Motor neuron (in vitro differentiated cells): ENCODE measurements at regions not wholly inside any gene's neighbourhood (a gene's known extent, or its start where the extent isn't known, plus 50 kb on each side); places are given as distances from the start of the nearest gene placed in this dataset.
A peak's percentile ranks its signal among the peaks of the same experiment; 100 is the strongest.
"Not testable (repeated sequence)": the region's sequence is repeated elsewhere in the genome, so short reads cannot be mapped to it uniquely, and the experiment has no call there.

ENCODE experiments used
- ATAC-seq, 8 experiments: fragments of 200-7000 bp; cut with Tn5 transposase; replicated peaks in 6 of 8; 2 replicates each; pipeline ENCODE4 v1.8.0; 2021; ENCODE audit warnings: mild to moderate bottlenecking in 8 of 8, moderate library complexity in 8 of 8
- H3K27ac ChIP-seq, 2 donors: fragments of 250-450 bp; sonication (Bioruptor Pico); 2 replicates each; pipeline ENCODE4 v1.9.0; 2021; ENCODE audit warnings: antibody characterized with exemption in 2 of 2, mild to moderate bottlenecking in 2 of 2, moderate library complexity in 1 of 2
- H3K4me1 ChIP-seq, 2 donors: fragments of 250-450 bp; sonication (Bioruptor Pico); replicated peaks in 1 of 2; 2 replicates each; pipeline ENCODE4 v1.6.1; 2021; ENCODE audit warnings: antibody characterized with exemption in 2 of 2, mild to moderate bottlenecking in 2 of 2, moderate library complexity in 1 of 2
- H3K4me3 ChIP-seq, 5 donors: fragments of 250-450 bp; sonication (Bioruptor Pico); 2 replicates each; pipeline ENCODE4 v1.9.0; 2021; ENCODE audit warnings: antibody characterized with exemption in 5 of 5, mild to moderate bottlenecking in 5 of 5, moderate library complexity in 4 of 5
- WGBS, 10 experiments: fragments of 450-650 bp; shearing (Covaris generic); methylation state at CpG; one replicate each; pipeline ENCODE4 v1.0.0; 2022; 5-methylcytosine and 5-hydroxymethylcytosine counted together
- in situ Hi-C, 9 experiments: fragments of 400-800 bp; cut with MboI; loops; one replicate each; pipeline ENCODE4 v1.15.0; 2021; ENCODE audit warnings: low sequenced_read_pairs in 9 of 9, low pct_unique_long_range_greater_than_20kb in 2 of 9; ENCODE audit not compliant: unreplicated experiment in 9 of 9

- H3K4me1 ChIP-seq: no peaks in the 10 kb centered on the region
- no peak overlapping the region for H3K4me3 ChIP-seq
- ATAC-seq: no peak
- in situ Hi-C loops: no loop called here
- no peak overlapping the region for H3K27ac ChIP-seq
- 17 to 90% (median 81%) methylated on average over 1 to 5 of the region's 6 CpGs; no CpG with 5 or more reads in 2 of the 10 experiments for WGBS, 10 experiments
Measured at GRCh38 chr7:138349841-138350700, 110.0 kb upstream of the TRIM24 start.

- WGBS, 10 experiments: 10 to 100% (median 86%) methylated on average over 1 to 2 of the region's 2 CpGs; no CpG with 5 or more reads in 1 of the 10 experiments
- H3K4me3 ChIP-seq: no peak overlapping the region
- in situ Hi-C loops: no loop called here
- no peaks in the 10 kb centered on the region for H3K4me1 ChIP-seq
- ATAC-seq: peak in 1 of 8 experiments; percentile 23
- no peak overlapping the region for H3K27ac ChIP-seq
Measured at GRCh38 chr7:138350701-138351357, 109.2 kb upstream of the TRIM24 start.

GRCh38 chr7:138352570-138353461 is 107.2 kb upstream of the TRIM24 start:
- Histone ChIP-seq H3K4me1 (no peaks in the 10 kb centered on the region), H3K4me3 (no peak overlapping the region), H3K27ac (no peak overlapping the region)
- 8 to 100% (median 85%) methylated on average over 1 to 4 of the region's 10 CpGs; no CpG with 5 or more reads in 2 of the 10 experiments for WGBS, 10 experiments
- in situ Hi-C loops: no loop called here
- ATAC-seq: peak in 2 of 8 experiments; percentile 58 to 83

GRCh38 chr7:138354066-138354465 is 106.0 kb upstream of the TRIM24 start:
- no peak for ATAC-seq
- in situ Hi-C loops: no loop called here
- H3K4me1 ChIP-seq: no peaks in the 10 kb centered on the region

GRCh38 chr7:138355254-138355653 is 104.8 kb upstream of the TRIM24 start:
- Histone ChIP-seq H3K27ac (no peak overlapping the region), H3K4me3 (no peak overlapping the region), H3K4me1 (no peaks in the 10 kb centered on the region)
- WGBS, 10 experiments: 0 to 100% (median 100%) methylated on average over 1 to 3 of the region's 3 CpGs; no CpG with 5 or more reads in 2 of the 10 experiments
- in situ Hi-C loops: no loop called here
- ATAC-seq: no peak

More at GRCh38 chr7:138354066-138354465, 106.0 kb upstream of the TRIM24 start:
- WGBS, 10 experiments: 0 to 100% (median 94%) methylated on average over 1 to 2 of the region's 2 CpGs; no CpG with 5 or more reads in 6 of the 10 experiments
- H3K27ac ChIP-seq: no peak overlapping the region
- no peak overlapping the region for H3K4me3 ChIP-seq

- in situ Hi-C loops: no loop called here
- no peaks in the 10 kb centered on the region for H3K4me1 ChIP-seq
Measured at GRCh38 chr7:138358850-138359341, 101.2 kb upstream of the TRIM24 start.

GRCh38 chr7:138359870-138360559 is 100.0 kb upstream of the TRIM24 start:
- in situ Hi-C loops: no loop called here
- WGBS, 10 experiments: 0 to 100% (median 76%) methylated on average over 1 to 6 of the region's 6 CpGs
- Histone ChIP-seq H3K4me3 (no peak overlapping the region), H3K4me1 (no peaks in the 10 kb centered on the region), H3K27ac (no peak overlapping the region)
- no peak for ATAC-seq

More at GRCh38 chr7:138358850-138359341, 101.2 kb upstream of the TRIM24 start:
- ATAC-seq: peak in 3 of 8 experiments; percentile 87 to 98 (median 96)
- 5 to 100% (median 88%) methylated on average over 1 to 6 of the region's 7 CpGs; no CpG with 5 or more reads in 3 of the 10 experiments for WGBS, 10 experiments
- no peak overlapping the region for H3K4me3 ChIP-seq
- no peak overlapping the region for H3K27ac ChIP-seq

- 0 to 100% (median 92%) methylated on average over 1 to 2 of the region's 2 CpGs; no CpG with 5 or more reads in 3 of the 10 experiments for WGBS, 10 experiments
- no peaks in the 10 kb centered on the region for H3K4me1 ChIP-seq
- H3K27ac ChIP-seq: no peak overlapping the region
- H3K4me3 ChIP-seq: no peak overlapping the region
- ATAC-seq: no peak
- in situ Hi-C loops: no loop called here
Measured at GRCh38 chr7:138363721-138364120, 96.3 kb upstream of the TRIM24 start.

- H3K4me3 ChIP-seq, ATAC-seq, H3K27ac ChIP-seq, H3K4me1 ChIP-seq, in situ Hi-C loops: not testable (repeated sequence)
- WGBS, 10 experiments: 0 to 100% (median 80%) methylated on average over 1 to 2 of the region's 2 CpGs; no CpG with 5 or more reads in 1 of the 10 experiments
Measured at GRCh38 chr7:138366137-138366536, 93.9 kb upstream of the TRIM24 start.

- in situ Hi-C loops: not testable (repeated sequence)
- WGBS, 10 experiments: 15 to 100% (median 86%) methylated on average over 1 to 4 of the region's 4 CpGs; no CpG with 5 or more reads in 3 of the 10 experiments
Measured at GRCh38 chr7:138366676-138367075, 93.4 kb upstream of the TRIM24 start.

GRCh38 chr7:138369797-138370196 is 90.3 kb upstream of the TRIM24 start:
- no peak overlapping the region for H3K27ac ChIP-seq
- H3K4me3 ChIP-seq: no peak overlapping the region
- in situ Hi-C loops: no loop called here
- no peak for ATAC-seq
- no peaks in the 10 kb centered on the region for H3K4me1 ChIP-seq
- WGBS, 10 experiments: 0 to 100% (median 40%) methylated on average over 1 of the region's 1 CpG; no CpG with 5 or more reads in 4 of the 10 experiments

More at GRCh38 chr7:138366676-138367075, 93.4 kb upstream of the TRIM24 start:
- ATAC-seq, H3K27ac ChIP-seq, H3K4me1 ChIP-seq, H3K4me3 ChIP-seq: not testable (repeated sequence)

GRCh38 chr7:138370956-138371355 is 89.1 kb upstream of the TRIM24 start:
- 0 to 100% (median 100%) methylated on average over 1 to 2 of the region's 2 CpGs; no CpG with 5 or more reads in 3 of the 10 experiments for WGBS, 10 experiments
- peak in 1 of 8 experiments; percentile 32 for ATAC-seq
- in situ Hi-C loops: no loop called here

More at GRCh38 chr7:138370956-138371355, 89.1 kb upstream of the TRIM24 start:
- Histone ChIP-seq H3K4me1 (no peaks in the 10 kb centered on the region), H3K4me3 (no peak overlapping the region), H3K27ac (no peak overlapping the region)
